NCI-H2196 (cell line): ENCODE measurements at regions not wholly inside any gene's neighbourhood (a gene's known extent, or its start where the extent isn't known, plus 50 kb on each side); places are given as distances from the start of the nearest gene placed in this dataset.

Experiments used
- DNase-seq: peaks from one replicate; lab custom pipeline; 2025; ENCODE audit not compliant: unreplicated experiment; lab: John Stamatoyannopoulos, UW

- DNase-seq: no peak
Observed at GRCh38 chr22:27110665-27111451, 453.5 kb downstream of the MIAT start.

- DNase-seq: no peak
Observed at GRCh38 chr22:27111796-27112672, 454.6 kb downstream of the MIAT start.

GRCh38 chr22:27113211-27113635 lies 455.8 kb downstream of the MIAT start:
- no peak for DNase-seq

GRCh38 chr22:27113641-27114040 lies 456.3 kb downstream of the MIAT start:
- no peak for DNase-seq

GRCh38 chr22:27114186-27114585 lies 456.8 kb downstream of the MIAT start:
- no peak for DNase-seq

GRCh38 chr22:27115410-27115809 lies 458.0 kb downstream of the MIAT start:
- no peak for DNase-seq

- DNase-seq: no peak
Observed at GRCh38 chr22:27115816-27116256, 458.4 kb downstream of the MIAT start.

- no peak for DNase-seq
Observed at GRCh38 chr22:27116312-27117086, 459.1 kb downstream of the MIAT start.

- no peak for DNase-seq
Observed at GRCh38 chr22:27120036-27120435, 462.6 kb downstream of the MIAT start.

- no peak for DNase-seq
Observed at GRCh38 chr22:27122574-27122973, 465.2 kb downstream of the MIAT start.

- DNase-seq: no peak
Observed at GRCh38 chr22:27123880-27124279, 466.5 kb downstream of the MIAT start.

GRCh38 chr22:27124351-27124966 lies 467.1 kb downstream of the MIAT start:
- no peak for DNase-seq

GRCh38 chr22:27125539-27125938 lies 468.2 kb downstream of the MIAT start:
- DNase-seq: no peak

GRCh38 chr22:27127911-27128310 lies 470.5 kb downstream of the MIAT start:
- DNase-seq: no peak

- no peak for DNase-seq
Observed at GRCh38 chr22:27128461-27129085, 471.2 kb downstream of the MIAT start.

GRCh38 chr22:27129266-27129665 lies 471.9 kb downstream of the MIAT start:
- no peak for DNase-seq

GRCh38 chr22:27130906-27131305 lies 473.5 kb downstream of the MIAT start:
- DNase-seq: no peak

- no peak for DNase-seq
Observed at GRCh38 chr22:27131346-27131745, 474.0 kb downstream of the MIAT start.

- no peak for DNase-seq
Observed at GRCh38 chr22:27132400-27132799, 475.0 kb downstream of the MIAT start.

- DNase-seq: no peak
Observed at GRCh38 chr22:27133019-27133431, 475.6 kb downstream of the MIAT start.
